ENCODE measurements at regions not wholly inside any gene's neighbourhood (a gene's known extent, or its start where the extent isn't known, plus 50 kb on each side); places are given as distances from the start of the nearest gene placed in this dataset.
A peak's percentile ranks its signal among the peaks of the same experiment; 100 is the strongest.

GRCh38 chr5:14017904-14018303 is 73.4 kb upstream of the DNAH5 start:
- no peak overlapping the region for H2AK5ac ChIP-seq (ENCODE audit: low read length, severe bottlenecking)

GRCh38 chr5:14016549-14016948 is 72.1 kb upstream of the DNAH5 start:
- Histone ChIP-seq H3K9ac (ENCODE audit: low read length) (no peak overlapping the region), H3K4me3 (ENCODE audit: insufficient read depth in 1 of 2, low read depth in 1 of 2, low read length in 2 of 2) (no peak overlapping the region), H2BK12ac (ENCODE audit: low read length in 2 of 2) (no peak overlapping the region), H2AK5ac (ENCODE audit: low read length, severe bottlenecking) (no peak overlapping the region), H3K23ac (ENCODE audit: low read length in 2 of 2) (no peak overlapping the region), H3K14ac (ENCODE audit: low read length in 2 of 2) (no peak overlapping the region), H3K36me3 (ENCODE audit: control insufficient read depth in 1 of 2, insufficient read depth in 2 of 2, low read depth in 1 of 2, low read length in 2 of 2) (no peaks in the 10 kb centered on the region), H3K9me3 (ENCODE audit: control insufficient read depth, low read length) (no peaks in the 10 kb centered on the region), H2BK120ac (ENCODE audit: low read depth, low read length) (no peak overlapping the region), H4K91ac (ENCODE audit: low read length) (no peak overlapping the region), H3K18ac (ENCODE audit: low read depth in 1 of 2, low read length in 2 of 2) (peak overlapping the region in 1 of 2 experiments; percentile 8), H3K4ac (ENCODE audit: low read depth in 1 of 2, low read length in 2 of 2) (no peak overlapping the region), H2BK15ac (ENCODE audit: low read depth, poor library complexity, severe bottlenecking) (no peak overlapping the region), H2BK5ac (ENCODE audit: low read depth, low read length, poor library complexity, severe bottlenecking) (no peak overlapping the region), H3K79me1 (replicated peaks; ENCODE audit: low read length, poor library complexity, severe bottlenecking) (no peaks in the 10 kb centered on the region), H3K4me2 (ENCODE audit: low read length, poor library complexity, severe bottlenecking) (no peak overlapping the region), H3K27ac (ENCODE audit: low read length, poor library complexity, severe bottlenecking) (no peak overlapping the region), H2AFZ (ENCODE audit: low read depth, low read length) (no peak overlapping the region), H3K27me3 (ENCODE audit: control insufficient read depth in 1 of 2, insufficient read depth in 1 of 2, low read length in 2 of 2) (no peaks in the 10 kb centered on the region), H3K4me1 (ENCODE audit: control insufficient read depth, insufficient read depth, low read depth, low read length) (peaks cover 2% of the 10 kb centered on the region), H4K8ac (ENCODE audit: low read length) (no peak overlapping the region)
- DNase-seq: no peak
- WGBS: 78% methylated on average over 4 of the region's 4 CpGs

More at GRCh38 chr5:14017904-14018303, 73.4 kb upstream of the DNAH5 start:
- H3K14ac ChIP-seq (ENCODE audit: low read length in 2 of 2): no peak overlapping the region
- no peak overlapping the region for H4K8ac ChIP-seq (ENCODE audit: low read length)
- no peaks in the 10 kb centered on the region for H3K27me3 ChIP-seq (ENCODE audit: control insufficient read depth in 1 of 2, insufficient read depth in 1 of 2, low read length in 2 of 2)
- no peaks in the 10 kb centered on the region for H3K79me1 ChIP-seq (replicated peaks; ENCODE audit: low read length, poor library complexity, severe bottlenecking)
- H2AFZ ChIP-seq (ENCODE audit: low read depth, low read length): no peak overlapping the region
- DNase-seq: no peak
- H3K27ac ChIP-seq (ENCODE audit: low read length, poor library complexity, severe bottlenecking): no peak overlapping the region
- no peak overlapping the region for H3K4me3 ChIP-seq (ENCODE audit: insufficient read depth in 1 of 2, low read depth in 1 of 2, low read length in 2 of 2)
- H2BK15ac ChIP-seq (ENCODE audit: low read depth, poor library complexity, severe bottlenecking): no peak overlapping the region
- H3K23ac ChIP-seq (ENCODE audit: low read length in 2 of 2): no peak overlapping the region
- H3K36me3 ChIP-seq (ENCODE audit: control insufficient read depth in 1 of 2, insufficient read depth in 2 of 2, low read depth in 1 of 2, low read length in 2 of 2): no peaks in the 10 kb centered on the region
- H3K4me1 ChIP-seq (ENCODE audit: control insufficient read depth, insufficient read depth, low read depth, low read length): no peaks in the 10 kb centered on the region
- H3K4me2 ChIP-seq (ENCODE audit: low read length, poor library complexity, severe bottlenecking): no peak overlapping the region
- H3K18ac ChIP-seq (ENCODE audit: low read depth in 1 of 2, low read length in 2 of 2): no peak overlapping the region
- H2BK120ac ChIP-seq (ENCODE audit: low read depth, low read length): no peak overlapping the region
- no peak overlapping the region for H4K91ac ChIP-seq (ENCODE audit: low read length)
- peak overlapping the region in 1 of 2 experiments; percentile 22 for H2BK12ac ChIP-seq (ENCODE audit: low read length in 2 of 2)
- H3K9me3 ChIP-seq (ENCODE audit: control insufficient read depth, low read length): no peaks in the 10 kb centered on the region
- WGBS: 81% methylated on average over 5 of the region's 8 CpGs
- H3K9ac ChIP-seq (ENCODE audit: low read length): no peak overlapping the region
- no peak overlapping the region for H3K4ac ChIP-seq (ENCODE audit: low read depth in 1 of 2, low read length in 2 of 2)
- no peak overlapping the region for H2BK5ac ChIP-seq (ENCODE audit: low read depth, low read length, poor library complexity, severe bottlenecking)

DNA sequence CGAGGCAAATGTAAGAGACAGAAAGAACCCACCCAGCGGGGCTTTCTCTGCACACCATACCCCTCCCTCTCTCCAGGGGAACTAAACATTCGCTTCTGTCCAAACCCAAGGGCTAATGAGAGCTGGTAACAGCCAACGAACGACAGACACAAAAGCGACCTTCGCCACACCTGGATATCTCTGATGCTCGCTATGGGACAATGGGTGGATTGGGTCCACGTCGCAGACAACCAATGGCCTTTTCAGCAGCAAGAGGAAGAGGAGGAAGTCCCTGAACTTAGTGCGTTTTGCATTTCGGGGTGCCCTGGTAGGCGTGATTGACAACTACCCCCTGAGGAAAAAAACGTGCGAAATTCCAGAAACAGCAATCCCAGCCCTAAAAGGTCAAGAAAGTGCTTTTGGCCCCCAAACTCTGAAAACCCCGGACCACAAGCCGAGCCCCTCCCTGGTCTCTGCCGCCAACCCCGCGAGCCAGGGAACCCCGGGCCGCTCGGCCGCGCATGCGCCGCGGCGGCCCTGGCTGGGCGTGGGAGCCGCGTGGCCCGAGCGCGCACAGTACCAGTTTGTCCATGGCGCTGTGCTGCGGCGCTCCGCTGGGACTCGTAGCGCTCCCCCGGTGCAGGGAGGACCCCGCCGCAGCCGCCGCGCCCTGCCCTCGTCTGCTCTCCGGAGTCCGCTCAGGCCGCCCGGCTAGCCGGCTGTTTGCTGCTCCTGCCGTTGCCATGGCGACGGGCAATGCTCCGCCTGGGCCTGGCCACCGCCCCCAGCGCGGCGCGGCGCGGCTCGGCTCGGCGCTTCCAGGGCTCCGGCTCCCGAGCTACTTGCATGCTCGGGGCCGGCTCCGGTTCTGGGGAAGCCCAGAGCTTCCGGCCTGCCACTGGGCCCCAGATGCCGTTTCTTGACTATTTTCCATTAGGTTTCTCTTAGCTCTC is 66.9 kb upstream of the DNAH5 start:
- Histone ChIP-seq H2BK15ac (ENCODE audit: low read depth, poor library complexity, severe bottlenecking) (peak overlapping the region; percentile 63), H3K4me1 (ENCODE audit: control insufficient read depth, insufficient read depth, low read depth, low read length) (peaks cover 2% of the 10 kb centered on the region), H3K4ac (ENCODE audit: low read depth in 1 of 2, low read length in 2 of 2) (peak overlapping the region in 1 of 2 experiments; percentile 75), H3K9me3 (ENCODE audit: control insufficient read depth, low read length) (no peaks in the 10 kb centered on the region), H3K4me3 (ENCODE audit: insufficient read depth in 1 of 2, low read depth in 1 of 2, low read length in 2 of 2) (peak overlapping the region; percentile 84 to 85), H2AK5ac (ENCODE audit: low read length, severe bottlenecking) (no peak overlapping the region), H3K23ac (ENCODE audit: low read length in 2 of 2) (no peak overlapping the region), H2BK120ac (ENCODE audit: low read depth, low read length) (no peak overlapping the region), H3K14ac (ENCODE audit: low read length in 2 of 2) (peak overlapping the region in 1 of 2 experiments; percentile 82), H3K27ac (ENCODE audit: low read length, poor library complexity, severe bottlenecking) (peak overlapping the region; percentile 66), H4K91ac (ENCODE audit: low read length) (no peak overlapping the region), H2AFZ (ENCODE audit: low read depth, low read length) (peak overlapping the region; percentile 97), H3K18ac (ENCODE audit: low read depth in 1 of 2, low read length in 2 of 2) (peak overlapping the region; percentile 1 to 93), H2BK5ac (ENCODE audit: low read depth, low read length, poor library complexity, severe bottlenecking) (peak overlapping the region; percentile 44), H3K36me3 (ENCODE audit: control insufficient read depth in 1 of 2, insufficient read depth in 2 of 2, low read depth in 1 of 2, low read length in 2 of 2) (no peaks in the 10 kb centered on the region), H3K9ac (ENCODE audit: low read length) (peak overlapping the region; percentile 90), H4K8ac (ENCODE audit: low read length) (peak overlapping the region; percentile 51), H2BK12ac (ENCODE audit: low read length in 2 of 2) (peak overlapping the region in 1 of 2 experiments; percentile 92), H3K27me3 (ENCODE audit: control insufficient read depth in 1 of 2, insufficient read depth in 1 of 2, low read length in 2 of 2) (no peaks in the 10 kb centered on the region), H3K79me1 (replicated peaks; ENCODE audit: low read length, poor library complexity, severe bottlenecking) (peaks cover 7% of the 10 kb centered on the region), H3K4me2 (ENCODE audit: low read length, poor library complexity, severe bottlenecking) (peak overlapping the region; percentile 65)
- DNase-seq: peak; percentile 93
- 1% methylated on average over 72 of the region's 74 CpGs for WGBS

DNA sequence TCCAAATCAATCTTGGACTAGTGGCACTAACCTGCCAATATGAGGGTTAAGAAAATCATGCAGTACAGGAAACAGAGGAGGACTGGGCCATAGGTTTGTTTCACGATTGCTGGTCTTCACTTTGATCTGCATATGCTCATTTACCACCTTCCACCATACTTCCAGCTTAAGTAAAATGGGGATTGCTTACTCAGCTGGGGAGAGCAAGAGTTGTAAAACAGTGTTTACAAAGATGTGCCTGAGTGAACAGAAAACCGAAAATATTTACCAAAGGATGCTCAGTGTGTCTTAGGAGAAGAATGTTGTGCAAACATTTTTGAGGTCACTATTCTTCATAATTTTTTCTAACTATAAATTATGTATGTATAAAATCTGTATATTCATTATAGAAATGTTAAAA is 65.1 kb upstream of the DNAH5 start:
- H3K27ac ChIP-seq (ENCODE audit: low read length, poor library complexity, severe bottlenecking): no peak overlapping the region
- peaks cover 2% of the 10 kb centered on the region for H3K4me1 ChIP-seq (ENCODE audit: control insufficient read depth, insufficient read depth, low read depth, low read length)
- DNase-seq: peak; percentile 56
- no peak overlapping the region for H4K8ac ChIP-seq (ENCODE audit: low read length)
- H3K27me3 ChIP-seq (ENCODE audit: control insufficient read depth in 1 of 2, insufficient read depth in 1 of 2, low read length in 2 of 2): no peaks in the 10 kb centered on the region
- WGBS: no CpG with 5 or more reads among the region's 2 CpGs
- no peaks in the 10 kb centered on the region for H3K36me3 ChIP-seq (ENCODE audit: control insufficient read depth in 1 of 2, insufficient read depth in 2 of 2, low read depth in 1 of 2, low read length in 2 of 2)
- H3K4me3 ChIP-seq (ENCODE audit: insufficient read depth in 1 of 2, low read depth in 1 of 2, low read length in 2 of 2): no peak overlapping the region
- peaks cover 7% of the 10 kb centered on the region for H3K79me1 ChIP-seq (replicated peaks; ENCODE audit: low read length, poor library complexity, severe bottlenecking)
- no peak overlapping the region for H4K91ac ChIP-seq (ENCODE audit: low read length)
- no peak overlapping the region for H3K4me2 ChIP-seq (ENCODE audit: low read length, poor library complexity, severe bottlenecking)
- H3K4ac ChIP-seq (ENCODE audit: low read depth in 1 of 2, low read length in 2 of 2): peak overlapping the region in 1 of 2 experiments; percentile 38
- H3K18ac ChIP-seq (ENCODE audit: low read depth in 1 of 2, low read length in 2 of 2): no peak overlapping the region
- H2AK5ac ChIP-seq (ENCODE audit: low read length, severe bottlenecking): no peak overlapping the region
- H3K14ac ChIP-seq (ENCODE audit: low read length in 2 of 2): no peak overlapping the region
- H2BK5ac ChIP-seq (ENCODE audit: low read depth, low read length, poor library complexity, severe bottlenecking): no peak overlapping the region
- no peak overlapping the region for H3K9ac ChIP-seq (ENCODE audit: low read length)
- H3K9me3 ChIP-seq (ENCODE audit: control insufficient read depth, low read length): no peaks in the 10 kb centered on the region
- H2BK15ac ChIP-seq (ENCODE audit: low read depth, poor library complexity, severe bottlenecking): no peak overlapping the region
- no peak overlapping the region for H2BK12ac ChIP-seq (ENCODE audit: low read length in 2 of 2)
- H2BK120ac ChIP-seq (ENCODE audit: low read depth, low read length): no peak overlapping the region
- H2AFZ ChIP-seq (ENCODE audit: low read depth, low read length): no peak overlapping the region
- no peak overlapping the region for H3K23ac ChIP-seq (ENCODE audit: low read length in 2 of 2)

All from mesenchymal stem cell (in vitro differentiated cells and primary cell).